HEK293T (cell line): ENCODE measurements at regions not wholly inside any gene's neighbourhood (a gene's known extent, or its start where the extent isn't known, plus 50 kb on each side); places are given as distances from the start of the nearest gene placed in this dataset.
A peak's percentile ranks its signal among the peaks of the same experiment; 100 is the strongest.

ENCODE experiments used
- CTCF ChIA-PET: fragments of 350-600 bp; formaldehyde crosslinking; extraction: SDS; loops from one replicate; lab custom pipeline; 2021; ENCODE audit warnings: antibody characterized with exemption, inconsistent platforms; lab: Yijun Ruan, JAX
- POLR2A ChIA-PET: fragments of 350-600 bp; formaldehyde crosslinking; extraction: SDS; loops from one replicate; lab custom pipeline; 2020; ENCODE audit warnings: antibody characterized with exemption, inconsistent platforms; lab: Yijun Ruan, JAX
- DNase-seq: peaks from one replicate; pipeline ENCODE4 v3.0.0; 2012; ENCODE audit warnings: mixed read lengths; ENCODE audit errors: extremely low spot score
- ARNT ChIP-seq: fragments of 450-650 bp; IDR thresholded peaks from 2 replicates; pipeline ENCODE4 v1.6.1; 2017; ENCODE audit warnings: mild to moderate bottlenecking
- BHLHE40 ChIP-seq: fragments of 450-650 bp; IDR thresholded peaks from 2 replicates; pipeline ENCODE4 v1.6.1; 2016; ENCODE audit warnings: mild to moderate bottlenecking, moderate library complexity, borderline replicate concordance
- CTBP1 ChIP-seq: fragments of 450-650 bp; IDR thresholded peaks from 2 replicates; pipeline ENCODE4 v1.6.1; 2016; ENCODE audit warnings: borderline replicate concordance
- ELF4 ChIP-seq: fragments of 450-650 bp; IDR thresholded peaks from 2 replicates; pipeline ENCODE4 v1.6.1; 2017; ENCODE audit warnings: antibody characterized with exemption
- FOXA1 ChIP-seq: fragments of 450-650 bp; IDR thresholded peaks from 2 replicates; pipeline ENCODE4 v1.6.1; 2016; ENCODE audit warnings: mild to moderate bottlenecking
- FOXK2 ChIP-seq: fragments of 450-650 bp; IDR thresholded peaks from 2 replicates; pipeline ENCODE4 v1.6.1; 2016; ENCODE audit warnings: mild to moderate bottlenecking
- FOXM1 ChIP-seq: fragments of 450-650 bp; IDR thresholded peaks from 2 replicates; pipeline ENCODE4 v1.6.1; 2017; ENCODE audit warnings: mild to moderate bottlenecking, borderline replicate concordance
- HDGF ChIP-seq: fragments of 450-650 bp; IDR thresholded peaks from 2 replicates; pipeline ENCODE4 v1.6.1; 2017; ENCODE audit warnings: antibody characterized with exemption, borderline replicate concordance
- L3MBTL2 ChIP-seq: fragments of 450-650 bp; conservative IDR thresholded peaks from 2 replicates; pipeline ENCODE4 v1.6.1; 2016; ENCODE audit warnings: mild to moderate bottlenecking
- LEF1 ChIP-seq: fragments of 450-650 bp; IDR thresholded peaks from 2 replicates; pipeline ENCODE4 v1.6.1; 2017; ENCODE audit warnings: mild to moderate bottlenecking, borderline replicate concordance
- NFRKB ChIP-seq: fragments of 450-650 bp; IDR thresholded peaks from 2 replicates; pipeline ENCODE4 v1.6.1; 2016; ENCODE audit warnings: mild to moderate bottlenecking, moderate library complexity
- PKNOX1 ChIP-seq: fragments of 450-650 bp; IDR thresholded peaks from 2 replicates; pipeline ENCODE4 v1.6.1; 2016
- SP1 ChIP-seq: fragments of 450-650 bp; IDR thresholded peaks from 2 replicates; pipeline ENCODE4 v1.6.1; 2017
- SUZ12 ChIP-seq: fragments of 450-650 bp; IDR thresholded peaks from 2 replicates; pipeline ENCODE4 v1.6.1; 2016; ENCODE audit warnings: mild to moderate bottlenecking
- TARDBP ChIP-seq: fragments of 450-650 bp; IDR thresholded peaks from 2 replicates; pipeline ENCODE4 v1.6.1; 2016
- ZNF384 ChIP-seq: fragments of 450-650 bp; IDR thresholded peaks from 2 replicates; pipeline ENCODE4 v1.6.1; 2016

GRCh38 chr9:80070071-80070742 lies 498.4 kb downstream of the TLE4 start:
- ChIA-PET POLR2A (no interaction called here), CTCF (no interaction called here)
- TF ChIP-seq CTBP1 = no peak
- no peak for TF ChIP-seq FOXK2
- no peak for TF ChIP-seq SUZ12
- no peak for DNase-seq

- CTCF ChIA-PET = no interaction called here
- POLR2A ChIA-PET = no interaction called here
- TF ChIP-seq FOXM1 (no peak), SP1 (no peak), SUZ12 (no peak), NFRKB (no peak), FOXA1 (no peak), CTBP1 (no peak), TARDBP (no peak), BHLHE40 (no peak), LEF1 (no peak), PKNOX1 (no peak)
- DNase-seq = no peak
Measured at GRCh38 chr9:80066931-80067330, 495.2 kb downstream of the TLE4 start.

- DNase-seq = no peak
- POLR2A ChIA-PET = no interaction called here
- CTCF ChIA-PET = no interaction called here
- TF ChIP-seq LEF1 (no peak), SUZ12 (no peak), PKNOX1 (no peak), NFRKB (no peak), BHLHE40 (no peak), FOXM1 (no peak), FOXA1 (no peak), TARDBP (no peak), CTBP1 (no peak), SP1 (no peak), HDGF (no peak), ELF4 (no peak), ZNF384 (no peak), FOXK2 (no peak), ARNT (no peak), L3MBTL2 (no peak)
Measured at GRCh38 chr9:80062567-80062966, 490.8 kb downstream of the TLE4 start.

- POLR2A ChIA-PET = no interaction called here
- CTCF ChIA-PET = no interaction called here
- no peak for TF ChIP-seq FOXK2
- 0 out of 2 replicates have a peak, but pooled peaks have one; percentile 31 for TF ChIP-seq FOXA1
- DNase-seq = no peak
Measured at GRCh38 chr9:80061940-80062339, 490.2 kb downstream of the TLE4 start.

DNA sequence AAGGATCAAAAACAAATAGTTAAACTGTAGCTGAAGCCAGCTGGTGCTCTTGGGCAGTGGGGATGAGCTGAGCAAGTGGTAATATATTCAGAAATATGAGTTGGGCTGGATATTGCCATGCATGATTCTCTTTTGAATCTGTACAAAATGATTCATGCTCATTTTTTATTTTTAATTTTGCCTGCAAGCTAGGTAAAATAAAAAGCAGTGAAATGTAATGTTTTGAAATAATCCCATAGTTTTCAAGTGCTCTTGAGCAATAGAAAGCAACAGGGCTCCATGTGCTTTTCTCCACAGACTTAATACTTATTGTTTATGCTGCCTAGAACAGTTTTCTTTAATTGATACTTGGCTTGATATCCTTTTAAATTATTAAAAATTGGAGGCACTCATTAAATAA lies 489.3 kb downstream of the TLE4 start:
- CTCF ChIA-PET = no interaction called here
- no peak for DNase-seq
- TF ChIP-seq NFRKB = no peak
- TF ChIP-seq ELF4 = no peak
- TF ChIP-seq FOXK2 = no peak
- no peak for TF ChIP-seq SP1
- TF ChIP-seq CTBP1 = no peak
- TF ChIP-seq L3MBTL2 = no peak
- TF ChIP-seq FOXA1 = no peak
- TF ChIP-seq PKNOX1 = no peak
- POLR2A ChIA-PET = no interaction called here

GRCh38 chr9:80059979-80060378 lies 488.2 kb downstream of the TLE4 start:
- ChIA-PET POLR2A (no interaction called here), CTCF (no interaction called here)
- DNase-seq = no peak
- TF ChIP-seq ZNF384 (no peak), SUZ12 (no peak), FOXA1 (no peak), ARNT (no peak), NFRKB (no peak), PKNOX1 (no peak), FOXM1 (no peak), BHLHE40 (no peak)
